WTC11 (cell line): ENCODE measurements at regions not wholly inside any gene's neighbourhood (a gene's known extent, or its start where the extent isn't known, plus 50 kb on each side); places are given as distances from the start of the nearest gene placed in this dataset.

Source experiments
- ATAC-seq: fragments of 200-7000 bp; cut with Tn5 transposase; 2 replicates; pipeline ENCODE4 v1.10.0; 2021; ENCODE audit warnings: mild to moderate bottlenecking, moderate library complexity
- CTCF ChIA-PET: fragments of 300-600 bp; sonication (Branson Sonifier 250); formaldehyde crosslinking; loops from one replicate; lab custom pipeline; 2021; ENCODE audit warnings: antibody characterized with exemption; lab: Charles Lee
- POLR2A ChIA-PET: fragments of 350-600 bp; sonication (Branson Sonifier 250); formaldehyde crosslinking; loops from one replicate; lab custom pipeline; 2021; ENCODE audit warnings: antibody characterized with exemption; lab: Charles Lee
- DNase-seq: peaks from one replicate; pipeline ENCODE4 v3.0.0; 2021; ENCODE audit warnings: low spot score
- H3K27ac Mint-ChIP-seq: 2 replicates; pipeline ENCODE4 v1.8.0; 2021; ENCODE audit warnings: mixed read lengths
- H3K27me3 Mint-ChIP-seq: 2 replicates; pipeline ENCODE4 v1.8.0; 2021; ENCODE audit warnings: low read depth, mild to moderate bottlenecking, moderate library complexity, mixed read lengths
- H3K36me3 Mint-ChIP-seq: 2 replicates; pipeline ENCODE4 v1.8.0; 2021; ENCODE audit warnings: mixed read lengths
- H3K4me1 Mint-ChIP-seq: 2 replicates; pipeline ENCODE4 v1.8.0; 2022; ENCODE audit warnings: mixed read lengths
- H3K4me3 Mint-ChIP-seq: 2 replicates; pipeline ENCODE4 v1.8.0; 2021; ENCODE audit warnings: mild to moderate bottlenecking, moderate library complexity, mixed read lengths
- H3K9me3 Mint-ChIP-seq: 2 replicates; pipeline ENCODE4 v1.8.0; 2021; ENCODE audit warnings: mixed read lengths
- ATF2 ChIP-seq: sonication (generic); formaldehyde crosslinking; IDR thresholded peaks from 2 replicates; pipeline ENCODE4 v1.8.1; 2022; ENCODE audit warnings: low read depth, missing genetic modification reagents, borderline replicate concordance
- ATF3 ChIP-seq: sonication (generic); formaldehyde crosslinking; conservative IDR thresholded peaks from 2 replicates; pipeline ENCODE4 v1.8.1; 2022; ENCODE audit warnings: mild to moderate bottlenecking, missing genetic modification reagents
- CTCF ChIP-seq: fragments of 200-600 bp; IDR thresholded peaks from 2 replicates; pipeline ENCODE4 v1.8.0; 2022; ENCODE audit warnings: antibody characterized with exemption
- EMX1 ChIP-seq: fragments of 250-450 bp; sonication (Bioruptor Pico); IDR thresholded peaks from 2 replicates; pipeline ENCODE4 v1.8.0; 2021; ENCODE audit warnings: mild to moderate bottlenecking
- FOXK1 ChIP-seq: sonication (generic); formaldehyde crosslinking; IDR thresholded peaks from 2 replicates; pipeline ENCODE4 v1.8.0; 2022; ENCODE audit warnings: mild to moderate bottlenecking, moderate library complexity, missing genetic modification reagents
- GTF2I ChIP-seq: fragments of 250-450 bp; sonication (Bioruptor Pico); conservative IDR thresholded peaks from 2 replicates; pipeline ENCODE4 v1.4.0; 2021; ENCODE audit warnings: mild to moderate bottlenecking
- NR3C1 ChIP-seq: sonication (generic); formaldehyde crosslinking; conservative IDR thresholded peaks from 2 replicates; pipeline ENCODE4 v1.8.1; 2023; ENCODE audit warnings: low read depth, mild to moderate bottlenecking, missing genetic modification reagents
- SMAD3 ChIP-seq: sonication (generic); formaldehyde crosslinking; IDR thresholded peaks from 2 replicates; pipeline ENCODE4 v1.8.0; 2022; ENCODE audit warnings: missing genetic modification reagents, mild to moderate bottlenecking, borderline replicate concordance
- SP1 ChIP-seq: sonication (generic); formaldehyde crosslinking; conservative IDR thresholded peaks from 2 replicates; pipeline ENCODE4 v1.8.1; 2022; ENCODE audit warnings: missing genetic modification reagents
- TEAD1 ChIP-seq: sonication (generic); formaldehyde crosslinking; IDR thresholded peaks from 2 replicates; pipeline ENCODE4 v1.8.0; 2022; ENCODE audit warnings: mild to moderate bottlenecking, missing genetic modification reagents
- ZBTB43 ChIP-seq: sonication (generic); formaldehyde crosslinking; IDR thresholded peaks from 2 replicates; pipeline ENCODE4 v1.8.1; 2023; ENCODE audit warnings: mild to moderate bottlenecking, missing genetic modification reagents
- ZNF138 ChIP-seq: sonication (generic); formaldehyde crosslinking; conservative IDR thresholded peaks from 2 replicates; pipeline ENCODE4 v1.8.1; 2022; ENCODE audit warnings: mild to moderate bottlenecking, moderate library complexity, missing genetic modification reagents
- ZNF232 ChIP-seq: sonication (generic); formaldehyde crosslinking; IDR thresholded peaks from 2 replicates; pipeline ENCODE4 v1.8.0; 2022; ENCODE audit warnings: mild to moderate bottlenecking, missing genetic modification reagents
- ZNF263 ChIP-seq: sonication (generic); formaldehyde crosslinking; IDR thresholded peaks from 2 replicates; pipeline ENCODE4 v1.8.1; 2022; ENCODE audit warnings: low read depth, mild to moderate bottlenecking, moderate library complexity, missing genetic modification reagents
- ZNF425 ChIP-seq: fragments of 250-450 bp; sonication (Bioruptor Pico); conservative IDR thresholded peaks from 2 replicates; pipeline ENCODE4 v1.9.0; 2021; ENCODE audit warnings: mild to moderate bottlenecking
- ZNF532 ChIP-seq: fragments of 250-450 bp; sonication (Bioruptor Pico); IDR thresholded peaks from 2 replicates; pipeline ENCODE4 v1.9.0; 2021; ENCODE audit warnings: mild to moderate bottlenecking, borderline replicate concordance

- peaks cover 62% of the 10 kb centered on the region for H3K4me1 Mint-ChIP-seq
- DNase-seq (no peak), ATAC-seq (no peak)
- CTCF ChIA-PET = no interaction called here
- TF ChIP-seq CTCF (no peak), TEAD1 (CRISPR knock-in tag) (no peak), EMX1 (CRISPR knock-in tag) (no peak), NR3C1 (CRISPR knock-in tag) (no peak), ZNF232 (CRISPR knock-in tag) (no peak), ATF3 (CRISPR knock-in tag) (no peak), ZNF138 (CRISPR knock-in tag) (no peak), ZNF425 (no peak), SP1 (no peak), ZNF263 (CRISPR knock-in tag) (no peak), GTF2I (CRISPR knock-in tag) (no peak), ATF2 (CRISPR knock-in tag) (no peak), ZNF532 (no peak), ZBTB43 (CRISPR knock-in tag) (no peak), FOXK1 (CRISPR knock-in tag) (no peak), SMAD3 (no peak)
- POLR2A ChIA-PET = no interaction called here
- H3K36me3 Mint-ChIP-seq = peaks cover 2% of the 10 kb centered on the region
- H3K27ac Mint-ChIP-seq = no peak overlapping the region
- H3K4me3 Mint-ChIP-seq = no peak overlapping the region
- H3K9me3 Mint-ChIP-seq = peaks cover 8% of the 10 kb centered on the region
- no peaks in the 10 kb centered on the region for H3K27me3 Mint-ChIP-seq
Measured at GRCh38 chr12:32027684-32028365, 68.6 kb downstream of the RESF1 start.
